Cerebellar nuclear complex (tissue), 1 donor: ENCODE measurements at regions not wholly inside any gene's neighbourhood (a gene's known extent, or its start where the extent isn't known, plus 50 kb on each side); places are given as distances from the start of the nearest gene placed in this dataset.
A peak's percentile ranks its signal among the peaks of the same experiment; 100 is the strongest.

Experiments used
- DNase-seq, 2 experiments: peaks; one replicate each; lab custom pipeline; 2025; lab: John Stamatoyannopoulos, UW

- no peak for DNase-seq
These were observed 157.0 kb upstream of the CACNA1E start for GRCh38 chr1:181326348-181326747.

- DNase-seq, result no peak
These were observed 155.5 kb upstream of the CACNA1E start for GRCh38 chr1:181327796-181328195.

GRCh38 chr1:181334724-181335123, 148.6 kb upstream of the CACNA1E start:
- no peak for DNase-seq

- DNase-seq, result peak in 1 of 2 experiments; percentile 23
These were observed 147.7 kb upstream of the CACNA1E start for GRCh38 chr1:181335631-181336030.

GRCh38 chr1:181341026-181341632, 142.2 kb upstream of the CACNA1E start:
- DNase-seq, result no peak

- DNase-seq, result no peak
These were observed 139.2 kb upstream of the CACNA1E start for GRCh38 chr1:181344091-181344490.

GRCh38 chr1:181345146-181345545, 138.2 kb upstream of the CACNA1E start:
- no peak for DNase-seq

GRCh38 chr1:181347495-181348390, 135.6 kb upstream of the CACNA1E start:
- no peak for DNase-seq

GRCh38 chr1:181349512-181349911, 133.8 kb upstream of the CACNA1E start:
- no peak for DNase-seq

GRCh38 chr1:181350131-181350530, 133.2 kb upstream of the CACNA1E start:
- no peak for DNase-seq

GRCh38 chr1:181351740-181352139, 131.6 kb upstream of the CACNA1E start:
- no peak for DNase-seq

GRCh38 chr1:181352695-181353094, 130.6 kb upstream of the CACNA1E start:
- DNase-seq, result no peak

- DNase-seq, result no peak
These were observed 129.8 kb upstream of the CACNA1E start for GRCh38 chr1:181353526-181353925.

- no peak for DNase-seq
These were observed 128.5 kb upstream of the CACNA1E start for GRCh38 chr1:181354865-181355264.

GRCh38 chr1:181356505-181357340, 126.6 kb upstream of the CACNA1E start:
- no peak for DNase-seq

- DNase-seq, result no peak
These were observed 124.3 kb upstream of the CACNA1E start for GRCh38 chr1:181359012-181359411.

GRCh38 chr1:181364801-181365200, 118.5 kb upstream of the CACNA1E start:
- no peak for DNase-seq

- DNase-seq, result no peak
These were observed 116.4 kb upstream of the CACNA1E start for GRCh38 chr1:181366910-181367309.

GRCh38 chr1:181369416-181369815, 113.9 kb upstream of the CACNA1E start:
- DNase-seq, result no peak

- no peak for DNase-seq
These were observed 99.6 kb upstream of the CACNA1E start for GRCh38 chr1:181383695-181384094.

- no peak for DNase-seq
These were observed 97.0 kb upstream of the CACNA1E start for GRCh38 chr1:181386340-181386739.

- no peak for DNase-seq
These were observed 96.4 kb upstream of the CACNA1E start for GRCh38 chr1:181386951-181387350.

GRCh38 chr1:181387702-181388101, 95.6 kb upstream of the CACNA1E start:
- no peak for DNase-seq
